BJ (cell line): ENCODE measurements at regions not wholly inside any gene's neighbourhood (a gene's known extent, or its start where the extent isn't known, plus 50 kb on each side); places are given as distances from the start of the nearest gene placed in this dataset.

Experiments used
- CTCF ChIA-PET: fragments of 350-600 bp; formaldehyde crosslinking; extraction: SDS; loops from one replicate; lab custom pipeline; 2021; ENCODE audit warnings: antibody characterized with exemption, inconsistent platforms; lab: Yijun Ruan, JAX
- POLR2A ChIA-PET: fragments of 300-600 bp; sonication (Branson Sonifier 250); formaldehyde crosslinking; extraction: SDS; loops from one replicate; lab custom pipeline; 2021; ENCODE audit warnings: antibody characterized with exemption; lab: Charles Lee
- DNase-seq: peaks from one replicate; pipeline ENCODE4 v3.0.0-alpha.2; 2011; ENCODE audit warnings: low read depth
- H3K27me3 ChIP-seq: 2 replicates; pipeline ENCODE4 v1.6.0; 2011; ENCODE audit warnings: low read length; ENCODE audit not compliant: control insufficient read depth, insufficient read depth
- H3K36me3 ChIP-seq: 2 replicates; pipeline ENCODE4 v1.5.1; 2011; ENCODE audit warnings: low read length; ENCODE audit not compliant: control insufficient read depth, insufficient read depth
- H3K4me3 ChIP-seq: 2 replicates; pipeline ENCODE4 v1.5.1; 2011; ENCODE audit warnings: low read depth, mild to moderate bottlenecking, control low read depth, low read length
- CTCF ChIP-seq: IDR thresholded peaks from 2 replicates; pipeline ENCODE4 v1.5.1; 2011; ENCODE audit warnings: low read depth, mild to moderate bottlenecking, control low read depth, inconsistent platforms, low read length, moderate library complexity; ENCODE audit not compliant: insufficient read depth

- CTCF ChIA-PET: no interaction called here
- TF ChIP-seq CTCF: no peak
- no peaks in the 10 kb centered on the region for H3K27me3 ChIP-seq
- POLR2A ChIA-PET: no interaction called here
- H3K36me3 ChIP-seq: no peaks in the 10 kb centered on the region
- H3K4me3 ChIP-seq: no peak overlapping the region
- no peak for DNase-seq
Measured at GRCh38 chr7:9854605-9855004, 1119.1 kb upstream of the PHF14 start.

- Histone ChIP-seq H3K36me3 (no peaks in the 10 kb centered on the region), H3K27me3 (no peaks in the 10 kb centered on the region), H3K4me3 (no peak overlapping the region)
- CTCF ChIA-PET: no interaction called here
- DNase-seq: no peak
- POLR2A ChIA-PET: no interaction called here
- TF ChIP-seq CTCF: no peak
Measured at GRCh38 chr7:9856668-9857067, 1117.0 kb upstream of the PHF14 start.

GRCh38 chr7:9863545-9863944 lies 1110.1 kb upstream of the PHF14 start:
- H3K4me3 ChIP-seq: no peak overlapping the region
- ChIA-PET CTCF (no interaction called here), POLR2A (no interaction called here)
- no peak for TF ChIP-seq CTCF
- no peaks in the 10 kb centered on the region for H3K36me3 ChIP-seq
- H3K27me3 ChIP-seq: no peaks in the 10 kb centered on the region
- DNase-seq: no peak

DNA sequence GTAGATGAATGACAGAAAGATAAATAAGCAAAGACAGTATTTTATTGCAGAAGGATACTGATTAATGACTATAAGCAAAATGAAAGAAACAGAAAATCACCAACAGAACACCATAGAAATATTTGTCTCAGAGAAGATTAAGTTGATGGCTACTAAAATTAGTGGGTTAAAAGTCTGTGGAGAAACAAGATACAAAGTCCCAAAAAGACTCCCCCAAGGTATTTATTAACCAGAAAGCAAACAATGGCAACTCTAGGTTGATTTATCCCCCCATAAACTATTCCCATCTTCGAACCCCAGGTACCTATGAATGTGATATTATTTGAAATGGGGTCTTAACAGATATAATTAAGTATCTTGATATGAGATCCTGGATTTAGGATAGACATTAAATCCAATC lies 1104.5 kb upstream of the PHF14 start:
- ChIA-PET POLR2A (no interaction called here), CTCF (no interaction called here)
- no peak for TF ChIP-seq CTCF

DNA sequence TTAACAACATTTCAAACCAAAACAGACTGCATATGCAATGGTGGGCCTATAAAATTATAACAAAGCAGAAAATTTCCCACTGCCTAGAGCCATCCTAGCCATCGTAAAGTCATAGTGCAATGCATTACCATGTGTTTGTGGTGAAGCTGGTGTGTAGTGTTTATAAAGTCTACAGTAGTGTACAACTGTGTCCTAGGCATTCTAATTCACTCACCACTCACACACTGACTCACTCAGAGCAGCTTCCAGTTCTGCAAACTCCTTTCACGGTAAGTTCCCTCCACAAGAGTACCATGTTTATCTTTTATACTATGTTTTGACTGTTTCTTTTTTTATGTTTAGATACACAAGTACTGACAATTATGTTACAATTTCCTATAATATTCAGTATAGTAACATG lies 1104.1 kb upstream of the PHF14 start:
- POLR2A ChIA-PET: no interaction called here
- no peak for DNase-seq
- no peak for TF ChIP-seq CTCF
- Histone ChIP-seq H3K27me3 (no peaks in the 10 kb centered on the region), H3K4me3 (no peak overlapping the region), H3K36me3 (no peaks in the 10 kb centered on the region)
- CTCF ChIA-PET: no interaction called here

More for the DNA sequence above, 1104.5 kb upstream of the PHF14 start:
- Histone ChIP-seq H3K36me3 (no peaks in the 10 kb centered on the region), H3K27me3 (no peaks in the 10 kb centered on the region), H3K4me3 (no peak overlapping the region)
- DNase-seq: no peak
